GM12872 (cell line): ENCODE measurements at regions not wholly inside any gene's neighbourhood (a gene's known extent, or its start where the extent isn't known, plus 50 kb on each side); places are given as distances from the start of the nearest gene placed in this dataset.

ENCODE experiments used
- TF ChIP-seq, protein P1 (sequence below): IDR thresholded peaks from 3 replicates; pipeline ENCODE4 v1.5.1; 2011; ENCODE audit warnings: low read depth, mild to moderate bottlenecking, low read length, moderate library complexity; ENCODE audit not compliant: insufficient read depth

DNA sequence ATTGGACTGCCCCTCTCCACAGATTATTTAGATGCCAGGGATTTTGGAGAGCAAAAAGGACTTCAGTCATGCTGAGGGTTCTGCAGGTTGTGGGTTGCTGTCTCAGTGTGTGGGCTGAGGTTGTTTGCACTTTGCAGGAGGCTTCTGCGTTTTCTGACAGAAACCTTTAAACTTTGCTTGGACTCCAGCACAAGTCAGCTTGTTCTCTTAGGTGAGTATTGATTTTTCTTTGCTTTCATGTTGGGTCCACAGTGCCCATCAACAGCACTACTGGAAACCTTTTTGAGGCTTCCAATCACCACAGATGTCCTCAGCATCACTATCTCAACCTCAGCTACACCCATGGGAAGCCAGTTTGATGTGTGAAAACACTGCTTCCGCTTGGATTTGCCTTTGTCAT lies 764.3 kb upstream of the TSPY4 start:
- TF ChIP-seq, protein P1, sequence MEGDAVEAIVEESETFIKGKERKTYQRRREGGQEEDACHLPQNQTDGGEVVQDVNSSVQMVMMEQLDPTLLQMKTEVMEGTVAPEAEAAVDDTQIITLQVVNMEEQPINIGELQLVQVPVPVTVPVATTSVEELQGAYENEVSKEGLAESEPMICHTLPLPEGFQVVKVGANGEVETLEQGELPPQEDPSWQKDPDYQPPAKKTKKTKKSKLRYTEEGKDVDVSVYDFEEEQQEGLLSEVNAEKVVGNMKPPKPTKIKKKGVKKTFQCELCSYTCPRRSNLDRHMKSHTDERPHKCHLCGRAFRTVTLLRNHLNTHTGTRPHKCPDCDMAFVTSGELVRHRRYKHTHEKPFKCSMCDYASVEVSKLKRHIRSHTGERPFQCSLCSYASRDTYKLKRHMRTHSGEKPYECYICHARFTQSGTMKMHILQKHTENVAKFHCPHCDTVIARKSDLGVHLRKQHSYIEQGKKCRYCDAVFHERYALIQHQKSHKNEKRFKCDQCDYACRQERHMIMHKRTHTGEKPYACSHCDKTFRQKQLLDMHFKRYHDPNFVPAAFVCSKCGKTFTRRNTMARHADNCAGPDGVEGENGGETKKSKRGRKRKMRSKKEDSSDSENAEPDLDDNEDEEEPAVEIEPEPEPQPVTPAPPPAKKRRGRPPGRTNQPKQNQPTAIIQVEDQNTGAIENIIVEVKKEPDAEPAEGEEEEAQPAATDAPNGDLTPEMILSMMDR, result no peak

DNA sequence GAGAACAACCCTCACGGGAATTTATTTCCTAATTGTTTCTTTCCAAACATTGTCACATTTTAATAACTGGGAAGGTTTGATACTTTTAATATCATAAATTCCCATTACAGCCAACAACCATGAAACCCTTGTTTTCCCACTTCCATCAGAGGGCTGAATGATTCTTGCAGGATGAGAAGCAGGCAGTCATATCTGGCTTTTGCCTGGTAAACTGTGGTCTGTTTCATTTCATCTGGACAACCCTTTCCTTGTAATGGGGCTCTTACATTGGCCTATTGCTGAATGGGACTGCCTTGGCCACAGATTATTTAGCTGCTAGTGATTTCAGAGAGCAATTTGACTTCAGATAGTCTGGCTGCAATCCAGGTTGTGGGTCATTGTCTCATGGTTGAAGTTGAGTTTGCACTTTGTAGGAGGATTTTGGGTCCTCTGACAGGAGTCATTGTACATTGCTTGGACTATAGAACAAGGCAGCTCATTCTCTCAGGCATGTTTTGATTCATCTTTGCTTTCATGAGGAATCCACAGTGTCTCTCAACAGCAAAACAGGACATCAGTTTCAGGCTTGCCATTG lies 754.9 kb upstream of the TSPY4 start:
- TF ChIP-seq, protein P1, result no peak

DNA sequence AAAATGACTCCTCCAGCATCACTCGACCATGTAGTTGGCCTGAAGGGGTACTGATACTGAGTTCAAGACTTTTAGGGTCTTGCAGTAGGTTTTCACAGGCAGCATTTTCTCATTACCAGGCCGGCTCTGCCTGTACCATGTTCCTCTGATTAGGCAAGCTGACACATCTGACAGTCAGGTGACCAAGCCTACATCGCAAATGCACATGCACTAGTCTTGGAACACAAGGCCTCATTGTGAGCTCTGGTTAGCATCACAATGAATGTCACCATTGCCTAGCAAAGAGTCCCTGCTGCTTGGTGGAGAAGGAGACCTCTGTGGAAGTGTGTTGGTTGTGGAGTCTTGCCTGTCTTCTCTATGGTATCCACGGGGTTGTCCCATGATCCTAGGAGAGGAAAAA lies 754.1 kb upstream of the TSPY4 start:
- TF ChIP-seq, protein P1, result no peak

DNA sequence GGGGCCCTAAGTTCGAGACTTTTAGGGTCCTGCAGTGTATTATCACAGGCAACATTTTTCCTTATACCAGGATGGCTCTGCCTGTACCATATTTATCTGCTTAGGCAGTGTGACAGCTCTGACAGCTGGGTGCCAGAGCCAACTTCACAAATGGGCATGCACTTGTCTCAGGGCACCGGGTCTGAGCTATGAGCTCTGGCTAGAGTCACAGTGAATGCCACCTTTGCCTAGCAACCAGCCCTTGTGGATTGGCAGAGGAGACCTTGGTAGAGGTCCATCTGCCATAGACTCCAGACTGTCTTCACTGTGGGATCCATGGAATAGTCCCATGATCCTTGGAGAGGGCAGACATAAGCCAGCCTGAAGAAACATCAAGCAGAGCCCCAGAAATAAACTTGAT lies 746.6 kb upstream of the TSPY4 start:
- TF ChIP-seq, protein P1, result no peak

DNA sequence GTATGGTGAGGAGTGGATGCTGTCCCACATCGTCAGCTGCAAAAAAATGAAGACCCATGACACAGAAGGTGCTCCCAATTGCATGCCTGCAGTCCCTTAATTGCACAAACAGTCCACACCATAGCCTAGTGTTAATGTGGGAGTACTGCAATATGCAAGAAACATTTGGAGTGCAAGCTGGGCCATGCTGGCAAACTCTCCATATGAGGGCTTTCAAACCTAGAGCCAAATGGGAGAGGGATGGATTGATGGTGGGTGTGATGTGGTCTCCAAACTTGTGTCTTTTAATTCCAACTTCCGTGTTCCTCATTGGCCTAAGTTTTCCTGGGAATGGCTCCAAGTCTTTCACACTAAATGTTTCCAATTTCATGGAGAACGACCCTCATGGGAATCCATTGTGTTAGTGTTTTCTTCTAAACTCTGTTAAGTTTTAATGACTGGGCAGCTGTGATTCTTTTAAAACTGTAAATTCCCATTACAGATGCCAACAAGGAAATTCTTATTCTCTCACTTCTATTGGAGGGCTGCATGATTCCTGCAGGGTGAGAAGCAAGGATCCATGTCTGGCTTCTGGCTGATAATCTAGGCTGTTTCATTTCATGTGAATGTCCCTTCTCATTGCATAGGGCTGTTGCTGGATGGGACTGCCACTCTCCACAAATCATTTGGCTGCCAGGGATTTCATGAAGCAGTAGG lies 745.3 kb upstream of the TSPY4 start:
- TF ChIP-seq, protein P1, result no peak

DNA sequence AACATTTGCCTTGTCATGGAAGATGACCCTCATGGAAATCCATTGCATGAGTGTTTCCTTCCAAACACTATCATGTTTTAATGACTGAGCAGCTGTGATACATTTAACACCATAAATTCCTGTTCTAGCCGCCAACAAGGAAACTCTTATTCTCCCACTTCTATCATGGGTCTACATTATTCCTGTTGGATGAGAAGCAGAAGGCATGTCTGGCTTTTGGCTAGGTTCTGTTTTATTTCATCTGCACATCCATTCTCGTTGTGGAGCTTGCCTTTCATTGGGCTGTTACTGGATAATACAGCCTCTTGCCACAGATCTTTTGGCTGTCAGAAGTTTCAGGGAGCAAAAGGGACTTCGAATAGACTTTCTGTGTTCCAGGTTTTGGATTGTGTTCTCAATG lies 742.6 kb upstream of the TSPY4 start:
- TF ChIP-seq, protein P1, result no peak

DNA sequence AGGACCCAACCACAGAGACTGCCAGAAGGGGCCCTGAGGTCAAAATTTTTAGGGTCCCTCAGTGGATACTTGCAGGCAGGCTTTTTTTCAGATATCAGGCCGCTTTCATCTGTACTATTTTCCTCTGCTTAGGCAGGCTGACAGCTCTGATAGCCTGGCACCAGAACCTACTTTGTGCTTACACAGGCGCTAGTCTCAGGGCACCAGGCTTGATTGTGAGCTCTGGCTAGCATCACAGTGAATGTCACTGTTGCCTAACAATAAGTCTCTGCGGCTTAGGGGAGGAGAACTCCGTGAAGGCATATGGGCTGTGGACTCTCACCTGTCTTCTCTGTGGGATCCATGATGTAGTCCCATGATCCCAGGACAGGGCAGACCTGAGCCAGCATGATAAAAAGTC lies 738.1 kb upstream of the TSPY4 start:
- TF ChIP-seq, protein P1, result no peak
